ENCODE measurements at regions not wholly inside any gene's neighbourhood (a gene's known extent, or its start where the extent isn't known, plus 50 kb on each side); places are given as distances from the start of the nearest gene placed in this dataset.

DNA sequence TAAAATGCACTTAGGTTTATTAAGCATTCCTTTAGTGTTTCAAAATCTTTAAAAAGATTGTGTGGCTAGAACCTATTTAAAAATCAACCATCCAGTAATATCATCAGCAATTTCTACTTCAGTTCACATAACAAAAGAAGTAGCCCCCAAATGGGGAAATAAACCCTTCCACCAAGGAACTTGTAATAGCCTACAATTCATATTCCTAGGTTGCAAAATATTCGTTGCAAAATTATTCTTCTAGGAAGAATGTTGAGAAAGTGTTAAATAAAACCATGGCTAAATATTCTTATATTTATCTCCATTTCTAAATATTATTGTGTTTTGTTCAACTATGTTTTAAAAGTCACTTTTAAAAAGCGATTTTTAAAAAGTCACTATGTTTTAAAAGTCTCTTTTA lies 177.9 kb upstream of the PRLR start:
- no peak for TF ChIP-seq POLR2A (IDR thresholded peaks at IDR 0.05)
- TF ChIP-seq, protein P1, sequence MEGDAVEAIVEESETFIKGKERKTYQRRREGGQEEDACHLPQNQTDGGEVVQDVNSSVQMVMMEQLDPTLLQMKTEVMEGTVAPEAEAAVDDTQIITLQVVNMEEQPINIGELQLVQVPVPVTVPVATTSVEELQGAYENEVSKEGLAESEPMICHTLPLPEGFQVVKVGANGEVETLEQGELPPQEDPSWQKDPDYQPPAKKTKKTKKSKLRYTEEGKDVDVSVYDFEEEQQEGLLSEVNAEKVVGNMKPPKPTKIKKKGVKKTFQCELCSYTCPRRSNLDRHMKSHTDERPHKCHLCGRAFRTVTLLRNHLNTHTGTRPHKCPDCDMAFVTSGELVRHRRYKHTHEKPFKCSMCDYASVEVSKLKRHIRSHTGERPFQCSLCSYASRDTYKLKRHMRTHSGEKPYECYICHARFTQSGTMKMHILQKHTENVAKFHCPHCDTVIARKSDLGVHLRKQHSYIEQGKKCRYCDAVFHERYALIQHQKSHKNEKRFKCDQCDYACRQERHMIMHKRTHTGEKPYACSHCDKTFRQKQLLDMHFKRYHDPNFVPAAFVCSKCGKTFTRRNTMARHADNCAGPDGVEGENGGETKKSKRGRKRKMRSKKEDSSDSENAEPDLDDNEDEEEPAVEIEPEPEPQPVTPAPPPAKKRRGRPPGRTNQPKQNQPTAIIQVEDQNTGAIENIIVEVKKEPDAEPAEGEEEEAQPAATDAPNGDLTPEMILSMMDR (IDR thresholded peaks at IDR 0.05) = no peak

All from Peyer's patch (tissue), 4 donors.